Rectal smooth muscle tissue (tissue), 1 donor: ENCODE measurements at regions not wholly inside any gene's neighbourhood (a gene's known extent, or its start where the extent isn't known, plus 50 kb on each side); places are given as distances from the start of the nearest gene placed in this dataset.
"Not testable (repeated sequence)": the region's sequence is repeated elsewhere in the genome, so short reads cannot be mapped to it uniquely, and the experiment has no call there.

Experiments used
- H3K27ac ChIP-seq: one replicate; pipeline ENCODE4 v1.7.0; 2013; ENCODE audit warnings: low read depth, low read length, inconsistent platforms
- H3K27me3 ChIP-seq: one replicate; pipeline ENCODE4 v1.7.0; 2013; ENCODE audit warnings: low read length; ENCODE audit not compliant: control insufficient read depth, insufficient read depth
- H3K36me3 ChIP-seq: one replicate; pipeline ENCODE4 v1.7.0; 2013; ENCODE audit warnings: low read length; ENCODE audit not compliant: control insufficient read depth, insufficient read depth
- H3K4me1 ChIP-seq: one replicate; pipeline ENCODE4 v1.7.0; 2013; ENCODE audit warnings: low read length; ENCODE audit not compliant: control insufficient read depth, insufficient read depth
- H3K4me3 ChIP-seq: one replicate; pipeline ENCODE4 v1.7.0; 2013; ENCODE audit warnings: low read length
- H3K9ac ChIP-seq: one replicate; pipeline ENCODE4 v1.7.0; 2013; ENCODE audit warnings: low read length

DNA sequence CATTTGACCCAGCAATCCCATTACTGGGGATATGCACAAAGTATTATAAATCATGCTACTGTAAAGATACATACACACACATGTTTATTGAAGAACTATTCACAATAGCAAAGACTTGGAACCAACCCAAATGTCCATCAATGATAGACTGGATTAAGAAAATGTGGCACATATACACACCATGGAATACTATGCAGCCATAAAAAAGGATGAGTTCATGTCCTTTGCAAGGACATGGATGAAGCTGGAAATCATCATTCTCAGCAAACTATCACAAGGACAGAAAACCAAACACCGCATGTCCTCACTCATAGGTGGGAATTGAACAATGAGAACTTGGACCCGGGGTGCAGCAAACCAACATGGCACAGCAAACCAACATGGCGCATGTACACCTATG is 215.5 kb upstream of the DUSP10 start:
- not testable (repeated sequence) for H3K4me1 ChIP-seq, H3K27me3 ChIP-seq, H3K36me3 ChIP-seq, H3K9ac ChIP-seq, H3K27ac ChIP-seq, H3K4me3 ChIP-seq

DNA sequence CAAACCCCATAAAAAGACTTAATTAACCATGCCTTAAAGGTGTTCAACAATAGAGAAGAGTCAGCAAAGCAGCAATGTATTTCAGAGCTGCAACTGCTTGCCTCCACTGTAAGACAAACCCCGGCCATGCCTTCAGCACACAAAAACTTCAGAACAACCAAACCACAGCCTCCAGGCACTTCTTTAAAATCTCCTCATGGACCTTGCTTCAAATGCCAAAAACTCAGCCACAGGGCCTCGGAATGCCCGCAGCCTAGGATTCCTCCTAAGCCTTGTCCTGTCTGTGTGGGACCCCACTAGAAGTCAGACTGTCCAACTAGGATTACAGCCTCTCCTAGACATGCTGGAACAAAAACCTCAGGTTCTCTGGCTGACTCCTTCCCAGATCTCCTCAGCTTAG is 208.1 kb upstream of the DUSP10 start:
- Histone ChIP-seq H3K4me1 (no peaks in the 10 kb centered on the region), H3K4me3 (no peak overlapping the region)

DNA sequence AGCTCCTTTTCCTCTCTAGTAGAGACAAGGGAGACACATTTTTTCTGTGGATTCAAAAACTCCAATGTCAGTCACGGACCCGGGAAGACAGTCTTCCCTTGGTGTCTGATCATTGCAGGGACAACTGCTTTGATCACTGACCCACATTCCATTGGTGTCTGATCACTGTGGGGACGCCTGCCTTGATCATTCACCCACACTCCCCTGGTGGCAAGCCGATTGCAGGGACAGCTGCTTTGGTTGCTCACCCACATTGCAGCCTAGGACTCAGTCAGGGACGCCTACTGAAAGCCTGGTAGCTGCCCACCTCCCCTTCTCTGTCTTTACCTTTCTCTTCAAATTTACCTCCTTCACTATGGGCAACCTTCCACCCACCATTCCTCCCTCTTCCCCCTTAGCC is 206.6 kb upstream of the DUSP10 start:
- Histone ChIP-seq H3K4me3 (no peak overlapping the region), H3K36me3 (no peaks in the 10 kb centered on the region), H3K27ac (no peak overlapping the region), H3K4me1 (no peaks in the 10 kb centered on the region), H3K9ac (no peak overlapping the region), H3K27me3 (no peaks in the 10 kb centered on the region)

More for the DNA sequence above, 208.1 kb upstream of the DUSP10 start:
- Histone ChIP-seq H3K9ac (no peak overlapping the region), H3K27me3 (no peaks in the 10 kb centered on the region), H3K27ac (no peak overlapping the region), H3K36me3 (no peaks in the 10 kb centered on the region)

DNA sequence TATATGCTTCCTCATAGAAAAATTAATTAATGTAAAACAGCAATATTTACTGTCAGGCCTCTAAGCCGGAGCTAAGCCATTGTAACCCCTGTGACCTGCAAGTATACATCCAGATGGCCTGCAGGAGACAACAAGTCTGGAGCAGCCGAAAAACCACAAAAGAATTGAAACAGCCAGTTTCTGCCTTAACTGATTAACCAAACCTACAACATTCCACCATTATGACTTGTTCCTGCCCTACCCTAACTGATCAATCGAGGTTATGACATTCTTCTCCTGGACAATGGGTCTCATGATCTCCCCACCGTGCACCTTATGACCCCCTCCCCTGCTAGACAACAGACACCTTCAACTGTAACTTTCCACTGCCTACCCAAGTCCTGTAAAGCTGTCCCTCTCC is 205.8 kb upstream of the DUSP10 start:
- H3K27ac ChIP-seq = no peak overlapping the region
- no peaks in the 10 kb centered on the region for H3K36me3 ChIP-seq
- H3K4me3 ChIP-seq = no peak overlapping the region
- H3K27me3 ChIP-seq = no peaks in the 10 kb centered on the region
- no peaks in the 10 kb centered on the region for H3K4me1 ChIP-seq
- H3K9ac ChIP-seq = no peak overlapping the region

DNA sequence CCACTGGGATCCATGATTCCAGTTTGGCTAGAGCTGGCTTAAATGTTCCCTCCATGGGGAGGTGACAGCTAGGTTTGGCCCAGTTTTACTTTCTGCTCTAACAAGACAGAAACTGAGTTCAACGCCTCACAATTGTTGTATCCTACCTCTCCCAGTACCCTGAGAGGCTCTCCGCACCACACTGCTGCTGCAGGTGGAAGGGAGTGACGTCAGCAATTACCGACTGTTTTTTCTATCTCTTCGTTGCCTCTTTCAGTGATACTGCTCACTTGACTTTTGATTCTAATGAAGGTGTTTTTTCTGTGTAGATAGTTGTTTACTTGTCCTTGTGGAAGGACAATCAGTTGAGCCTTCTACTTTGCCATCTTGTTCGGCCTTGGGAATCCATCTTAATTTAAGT is 204.9 kb upstream of the DUSP10 start:
- Histone ChIP-seq H3K9ac (no peak overlapping the region), H3K27ac (no peak overlapping the region), H3K4me3 (no peak overlapping the region), H3K27me3 (no peaks in the 10 kb centered on the region), H3K4me1 (no peaks in the 10 kb centered on the region), H3K36me3 (no peaks in the 10 kb centered on the region)

DNA sequence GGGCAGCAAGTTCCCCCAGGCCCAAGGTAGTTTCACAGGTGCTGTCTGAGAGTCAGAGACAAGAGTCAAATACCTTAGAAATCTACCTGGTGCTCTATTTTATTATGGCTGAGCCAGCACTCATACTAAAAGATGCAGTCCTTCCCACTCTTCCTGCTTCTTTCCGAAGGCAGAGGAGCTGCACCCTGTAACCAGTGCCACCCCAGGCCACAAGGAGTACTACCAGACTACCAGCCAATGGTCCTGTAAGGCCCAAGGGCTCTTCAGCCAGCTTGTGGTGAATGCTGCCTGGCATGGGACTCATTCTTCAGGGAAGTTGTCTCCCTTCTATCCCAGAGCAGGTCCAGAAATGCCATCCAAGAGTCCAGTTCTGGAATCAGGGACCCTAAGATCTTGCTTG is 203.8 kb upstream of the DUSP10 start:
- Histone ChIP-seq H3K9ac (no peak overlapping the region), H3K27me3 (no peaks in the 10 kb centered on the region), H3K27ac (no peak overlapping the region), H3K36me3 (no peaks in the 10 kb centered on the region), H3K4me3 (no peak overlapping the region), H3K4me1 (no peaks in the 10 kb centered on the region)

DNA sequence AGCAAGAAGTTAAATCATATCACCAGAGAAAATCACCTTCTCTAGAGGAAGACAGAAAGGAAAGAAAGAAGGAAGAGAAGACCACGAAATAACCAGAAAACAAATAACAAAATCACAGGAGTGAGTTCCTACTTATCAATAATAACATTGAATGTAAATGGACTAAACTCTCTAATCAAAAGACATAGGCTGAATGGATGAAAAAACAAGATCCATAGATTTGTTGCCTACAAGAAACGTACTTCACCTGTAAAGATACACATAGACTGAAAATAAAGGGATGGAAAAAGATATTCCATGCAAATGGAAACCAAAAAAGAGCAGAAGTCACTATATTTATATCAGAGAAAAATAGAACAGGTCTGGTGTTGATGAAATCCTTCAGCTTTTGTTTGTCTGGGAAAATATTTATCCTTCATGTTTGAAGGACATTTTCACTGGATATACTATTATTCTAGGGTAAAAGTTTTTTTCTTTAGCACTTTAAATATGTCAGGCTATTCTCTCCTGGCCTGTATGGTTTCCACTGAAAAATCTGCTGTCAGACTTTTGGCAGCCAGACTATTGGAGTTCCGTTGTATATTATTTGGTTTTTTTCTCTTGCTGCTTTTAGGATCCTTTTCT is 202.5 kb upstream of the DUSP10 start:
- Histone ChIP-seq H3K9ac (no peak overlapping the region), H3K27me3 (no peaks in the 10 kb centered on the region), H3K4me3 (no peak overlapping the region), H3K36me3 (no peaks in the 10 kb centered on the region), H3K4me1 (no peaks in the 10 kb centered on the region), H3K27ac (no peak overlapping the region)

DNA sequence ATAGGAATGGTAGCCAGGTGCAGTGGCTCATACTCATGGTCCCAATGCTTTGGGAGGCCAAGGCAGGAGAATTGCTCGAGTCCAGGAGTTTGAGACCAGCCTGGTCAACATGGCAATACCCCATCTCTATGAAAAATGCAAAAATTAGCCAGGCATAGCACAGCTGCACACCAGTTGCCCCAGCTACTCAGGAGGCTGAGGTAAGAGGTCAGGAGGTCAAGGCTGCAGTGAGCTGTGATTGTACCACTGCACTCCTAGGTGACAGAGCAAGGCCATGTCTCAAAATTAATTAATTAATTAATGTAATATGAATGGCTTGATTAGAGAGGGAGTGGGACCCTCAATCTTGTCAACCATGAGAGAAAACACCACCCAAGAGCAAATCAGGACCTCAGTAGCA is 198.7 kb upstream of the DUSP10 start:
- H3K36me3 ChIP-seq = no peaks in the 10 kb centered on the region
- no peaks in the 10 kb centered on the region for H3K27me3 ChIP-seq
- H3K4me1 ChIP-seq = no peaks in the 10 kb centered on the region
- no peak overlapping the region for H3K27ac ChIP-seq
- H3K9ac ChIP-seq = no peak overlapping the region
- H3K4me3 ChIP-seq = no peak overlapping the region

DNA sequence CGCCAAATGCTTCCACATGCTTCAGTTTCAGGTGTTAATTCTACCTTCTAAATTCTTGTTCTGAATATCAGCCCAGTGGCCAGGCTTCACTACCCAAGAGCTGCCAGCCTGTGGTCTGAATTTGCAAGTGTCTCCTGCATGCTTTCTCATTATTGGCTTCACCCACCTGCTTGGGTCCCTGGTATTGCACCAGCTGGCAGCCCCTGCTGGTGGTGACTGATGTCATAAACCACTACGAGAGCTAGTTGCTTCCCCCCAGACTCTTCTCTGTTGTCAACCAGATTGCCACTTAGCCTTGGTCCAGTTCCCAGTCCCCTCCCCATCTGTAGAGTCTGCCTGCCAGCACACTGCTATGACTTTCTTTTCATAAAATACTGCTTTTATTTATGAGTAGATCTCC is 197.7 kb upstream of the DUSP10 start:
- Histone ChIP-seq H3K36me3 (no peaks in the 10 kb centered on the region), H3K4me3 (no peak overlapping the region), H3K9ac (no peak overlapping the region), H3K27ac (no peak overlapping the region), H3K27me3 (no peaks in the 10 kb centered on the region), H3K4me1 (no peaks in the 10 kb centered on the region)

DNA sequence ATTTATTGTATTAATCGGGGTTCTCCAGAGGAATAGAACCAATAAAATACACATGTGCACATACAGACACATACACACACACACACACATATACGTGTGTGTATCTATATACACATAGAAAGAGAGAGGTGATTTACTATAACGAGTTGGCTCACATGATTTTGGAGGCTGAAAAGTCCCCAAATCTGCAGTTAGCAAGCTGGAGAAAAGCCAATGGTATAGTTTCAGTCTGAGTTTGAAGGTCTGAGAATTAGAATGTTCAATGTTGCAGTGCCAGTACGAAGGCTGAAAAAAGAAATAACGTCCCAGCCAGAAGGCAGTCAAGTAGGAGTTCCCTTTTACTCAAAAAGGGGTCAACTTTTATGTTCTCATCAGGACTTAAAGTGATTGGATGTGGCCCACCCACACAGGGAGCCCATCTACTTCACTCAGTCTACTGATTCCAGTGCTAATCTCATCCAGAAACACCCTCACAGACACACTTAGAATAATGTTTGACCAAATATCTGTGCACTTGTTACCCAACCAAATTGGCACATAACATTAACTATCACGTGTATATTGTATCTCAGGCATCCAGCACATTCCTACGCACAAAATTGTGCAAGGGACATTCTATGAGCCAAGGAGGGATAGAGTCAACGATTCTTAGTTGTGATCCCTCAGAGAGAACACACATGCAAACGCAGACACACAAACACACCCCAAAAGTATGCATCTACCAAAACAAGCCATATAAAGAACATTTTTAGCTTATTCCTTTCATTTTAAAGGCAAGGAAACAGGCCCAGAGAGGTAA is 195.5 kb upstream of the DUSP10 start:
- Histone ChIP-seq H3K36me3 (no peaks in the 10 kb centered on the region), H3K4me1 (no peaks in the 10 kb centered on the region), H3K27ac (no peak overlapping the region), H3K9ac (no peak overlapping the region), H3K4me3 (no peak overlapping the region), H3K27me3 (no peaks in the 10 kb centered on the region)

DNA sequence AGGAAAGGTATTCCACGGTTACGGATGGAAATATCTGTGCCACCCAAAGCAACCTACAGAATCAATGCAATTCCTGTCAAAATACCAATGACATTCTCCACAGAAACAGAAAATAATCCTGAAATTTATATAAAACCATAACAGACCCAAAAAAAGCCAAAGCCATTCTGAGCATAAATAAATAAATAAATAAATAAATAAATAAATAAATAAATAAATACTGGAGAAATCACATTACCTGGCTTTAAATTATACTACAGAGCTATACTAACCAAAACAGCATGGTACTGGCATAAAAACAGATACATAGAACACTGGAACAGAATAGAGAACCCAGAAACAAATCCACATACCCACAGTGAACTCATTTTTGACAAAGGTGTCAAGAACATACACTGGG is 191.9 kb upstream of the DUSP10 start:
- no peaks in the 10 kb centered on the region for H3K27me3 ChIP-seq
- H3K4me3 ChIP-seq = no peak overlapping the region
- H3K36me3 ChIP-seq = no peaks in the 10 kb centered on the region
- H3K27ac ChIP-seq = no peak overlapping the region
- no peaks in the 10 kb centered on the region for H3K4me1 ChIP-seq
- no peak overlapping the region for H3K9ac ChIP-seq

DNA sequence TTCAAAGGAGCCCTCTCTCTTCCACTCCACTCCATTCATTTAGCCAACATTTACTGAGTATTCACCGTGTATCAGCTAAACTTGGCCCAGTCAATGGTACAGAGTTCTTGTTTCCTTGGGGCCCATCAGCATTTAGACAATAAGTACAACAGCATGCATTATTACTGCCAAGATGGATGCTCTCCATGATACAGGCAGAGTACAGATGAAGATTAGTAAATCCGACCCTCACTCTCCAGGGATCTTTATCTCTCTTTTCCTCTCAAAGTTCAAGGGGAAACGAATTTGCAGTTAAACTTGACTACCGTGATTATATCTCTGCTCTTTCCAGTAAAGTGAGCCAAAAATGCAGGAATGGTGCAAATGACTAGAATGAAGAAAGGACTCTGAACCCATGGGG is 184.6 kb upstream of the DUSP10 start:
- H3K27me3 ChIP-seq = no peaks in the 10 kb centered on the region
- no peak overlapping the region for H3K4me3 ChIP-seq

DNA sequence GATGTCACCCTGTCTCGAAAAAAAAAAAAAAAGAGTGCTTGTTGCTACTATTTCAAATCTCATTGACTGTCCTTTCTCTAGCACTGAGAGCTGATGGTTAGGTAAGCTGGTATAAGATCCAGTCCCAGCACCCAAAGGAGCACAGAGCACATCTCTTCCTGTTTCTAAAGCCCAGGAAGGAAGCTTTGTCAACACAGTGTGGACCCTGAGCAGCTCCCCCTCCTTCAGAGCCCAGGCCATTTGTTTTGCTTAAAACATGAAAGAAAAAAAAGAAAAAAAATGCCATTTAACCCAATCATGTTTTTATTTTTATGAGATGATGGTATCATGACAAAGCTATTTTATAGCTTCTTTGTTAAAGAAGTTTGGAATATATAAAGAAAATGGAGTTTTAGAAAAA is 184.1 kb upstream of the DUSP10 start:
- Histone ChIP-seq H3K27me3 (no peaks in the 10 kb centered on the region), H3K9ac (no peak overlapping the region), H3K4me3 (no peak overlapping the region), H3K4me1 (no peaks in the 10 kb centered on the region), H3K27ac (no peak overlapping the region), H3K36me3 (no peaks in the 10 kb centered on the region)

More for the DNA sequence above, 184.6 kb upstream of the DUSP10 start:
- Histone ChIP-seq H3K9ac (no peak overlapping the region), H3K27ac (no peak overlapping the region), H3K4me1 (no peaks in the 10 kb centered on the region), H3K36me3 (no peaks in the 10 kb centered on the region)
